Globus pallidus (tissue), 1 donor: ENCODE measurements at regions not wholly inside any gene's neighbourhood (a gene's known extent, or its start where the extent isn't known, plus 50 kb on each side); places are given as distances from the start of the nearest gene placed in this dataset.
A peak's percentile ranks its signal among the peaks of the same experiment; 100 is the strongest.
"Not testable (repeated sequence)": the region's sequence is repeated elsewhere in the genome, so short reads cannot be mapped to it uniquely, and the experiment has no call there.

Experiments used
- DNase-seq: peaks from one replicate; pipeline ENCODE4 v3.0.0-alpha.2; 2015; ENCODE audit warnings: low spot score

- no peak for DNase-seq
Observed at GRCh38 chr14:59116984-59117415, 71.5 kb upstream of the DAAM1 start.

- no peak for DNase-seq
Observed at GRCh38 chr14:59117754-59118528, 70.5 kb upstream of the DAAM1 start.

- no peak for DNase-seq
Observed at GRCh38 chr14:59120921-59121320, 67.5 kb upstream of the DAAM1 start.

DNA sequence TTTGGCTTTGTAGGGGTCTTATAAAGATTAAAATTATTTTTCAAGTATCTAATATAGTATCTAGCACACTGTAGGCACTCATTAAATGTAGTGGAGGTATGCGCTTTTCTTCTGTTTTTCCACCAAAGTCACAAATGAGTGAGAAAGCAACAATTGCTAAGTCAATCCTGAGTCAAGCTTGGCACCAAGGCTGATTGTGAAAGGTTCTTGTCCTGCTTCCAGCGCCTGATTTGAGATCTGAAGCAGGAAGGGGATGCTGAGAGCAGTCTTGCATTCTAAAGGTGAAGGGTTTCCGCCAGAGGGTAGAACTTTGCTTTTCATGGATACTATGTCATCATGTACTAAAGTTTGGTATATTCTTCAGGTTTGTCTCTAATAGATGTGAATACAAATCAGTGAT, 64.9 kb upstream of the DAAM1 start:
- no peak for DNase-seq

DNA sequence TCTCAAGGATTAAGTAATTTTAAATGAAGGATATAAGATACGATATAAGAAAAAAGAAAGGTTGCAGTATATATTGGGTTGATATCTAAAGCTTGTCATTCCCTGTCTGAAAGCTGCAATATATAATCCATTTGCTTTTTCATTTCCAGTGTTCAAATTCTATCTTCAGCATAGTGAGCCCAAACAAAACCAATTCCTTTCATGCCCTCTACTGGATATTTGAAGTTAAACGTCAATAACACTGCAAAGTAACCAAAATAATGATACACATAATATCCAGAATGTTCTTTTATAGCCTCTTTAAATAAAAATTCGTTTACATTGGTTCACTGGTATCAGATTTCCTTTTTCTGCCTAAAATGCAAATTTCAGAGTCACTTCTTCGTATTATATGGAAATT, 64.5 kb upstream of the DAAM1 start:
- peak; percentile 9 for DNase-seq

DNA sequence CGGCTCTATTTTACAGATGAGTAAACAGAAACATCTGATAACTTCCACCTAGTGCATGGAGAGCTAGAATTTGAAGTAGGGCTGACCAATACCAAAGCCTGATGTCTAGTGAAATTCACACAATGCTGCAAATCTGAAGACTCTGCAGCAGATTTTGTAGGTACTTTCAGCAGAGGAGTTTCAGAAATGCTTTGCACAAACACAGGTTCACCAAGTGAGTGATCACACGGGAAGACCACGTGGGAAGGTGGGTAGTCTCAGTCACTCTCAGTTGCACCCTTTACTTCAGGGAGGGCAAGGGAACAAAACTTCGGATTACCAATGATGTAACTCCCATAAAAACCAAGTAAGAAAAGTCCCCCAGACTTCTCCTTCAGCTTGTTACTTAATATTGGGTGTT, 63.3 kb upstream of the DAAM1 start:
- DNase-seq = no peak

DNA sequence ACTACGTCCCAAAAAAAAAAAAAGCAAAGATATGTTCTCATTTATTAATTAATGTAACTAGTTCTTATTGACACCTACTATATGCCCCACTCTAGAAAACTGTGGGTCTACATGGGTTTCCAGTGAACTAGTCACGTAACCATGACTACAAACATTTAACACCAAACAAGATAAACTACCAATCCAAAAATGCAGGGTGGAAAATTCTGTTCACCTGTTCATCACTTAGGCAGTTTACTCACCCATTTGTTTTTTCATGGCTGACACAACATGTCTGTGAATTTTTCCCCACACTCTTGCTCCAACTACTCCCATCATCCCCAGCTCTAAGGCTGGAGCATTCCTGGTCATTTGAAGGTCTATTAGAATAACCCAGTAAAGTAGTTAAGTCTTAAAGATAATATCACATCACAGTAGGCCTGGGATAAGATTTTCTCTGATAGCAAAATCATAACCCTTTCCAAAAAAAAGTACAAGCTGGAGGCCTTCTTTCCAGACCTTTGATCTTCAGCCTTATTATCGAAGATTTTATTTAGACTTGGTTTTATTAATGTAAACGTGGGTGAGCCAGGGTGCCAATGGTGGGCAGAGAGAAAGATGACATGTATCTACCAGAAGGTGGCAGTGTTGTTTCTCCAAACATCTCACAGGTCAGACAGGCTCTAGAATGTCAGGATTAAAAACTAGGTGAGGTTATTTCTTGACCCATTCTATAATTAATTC, 61.6 kb upstream of the DAAM1 start:
- peak; percentile 51 for DNase-seq

- no peak for DNase-seq
Observed at GRCh38 chr14:59127437-59127732, 61.1 kb upstream of the DAAM1 start.

DNA sequence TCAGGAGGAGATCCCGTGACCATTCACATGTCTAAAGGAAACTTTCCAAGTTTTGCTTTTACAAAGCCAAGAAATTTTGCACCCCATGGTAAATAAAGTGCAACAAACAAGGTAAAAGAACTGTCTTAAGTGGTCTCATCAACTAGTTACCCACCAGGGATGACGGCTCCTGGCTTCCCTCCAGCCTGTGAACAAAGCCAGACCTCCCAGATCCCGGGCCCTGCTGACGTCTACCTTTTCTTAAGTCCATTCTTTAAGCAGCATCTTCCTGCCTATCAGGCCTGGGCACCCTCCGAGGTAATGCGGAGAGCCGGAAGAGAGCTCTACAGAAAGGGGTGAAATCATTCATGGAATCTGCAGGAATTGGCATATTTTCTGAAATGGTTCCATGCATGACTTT, 58.0 kb upstream of the DAAM1 start:
- DNase-seq = no peak

DNA sequence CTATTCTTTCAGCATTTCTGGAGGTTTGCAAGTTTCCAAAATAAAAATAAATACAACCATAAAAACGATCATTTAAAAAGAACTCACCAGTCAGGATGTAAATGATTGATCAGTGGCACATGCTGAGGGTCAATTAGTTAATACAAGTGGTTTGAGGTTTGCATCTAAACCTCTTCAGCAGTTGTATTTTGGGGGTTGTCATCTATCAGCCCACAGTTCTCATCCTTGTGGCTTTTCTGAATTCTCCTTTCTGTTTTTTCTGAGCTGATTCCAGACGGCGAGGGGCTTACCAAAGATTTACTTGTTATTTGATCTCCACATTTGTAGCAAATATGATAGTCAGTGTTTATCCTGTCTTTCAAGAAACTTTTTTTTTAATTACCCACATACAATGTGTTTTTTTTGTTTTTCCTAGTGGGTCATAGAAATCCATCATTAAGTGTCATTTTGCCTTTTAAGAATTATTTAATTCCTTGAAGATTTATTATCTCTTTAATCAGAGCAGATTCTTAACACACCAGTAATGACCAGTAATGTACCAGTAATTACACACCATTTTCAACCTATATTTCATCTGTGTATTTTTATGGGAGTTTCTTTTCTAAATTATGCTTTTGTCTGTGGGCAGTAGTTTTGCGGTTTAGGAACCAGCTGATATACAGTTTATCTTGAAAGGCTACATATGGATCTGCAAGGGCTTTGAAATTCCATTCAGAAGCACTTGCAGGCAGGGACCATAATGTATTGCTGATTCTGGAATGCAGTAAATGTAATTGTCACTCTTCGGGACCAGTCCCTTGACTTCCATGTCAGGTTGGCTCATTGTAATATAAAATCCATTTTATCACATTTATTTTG, 56.3 kb upstream of the DAAM1 start:
- no peak for DNase-seq

DNA sequence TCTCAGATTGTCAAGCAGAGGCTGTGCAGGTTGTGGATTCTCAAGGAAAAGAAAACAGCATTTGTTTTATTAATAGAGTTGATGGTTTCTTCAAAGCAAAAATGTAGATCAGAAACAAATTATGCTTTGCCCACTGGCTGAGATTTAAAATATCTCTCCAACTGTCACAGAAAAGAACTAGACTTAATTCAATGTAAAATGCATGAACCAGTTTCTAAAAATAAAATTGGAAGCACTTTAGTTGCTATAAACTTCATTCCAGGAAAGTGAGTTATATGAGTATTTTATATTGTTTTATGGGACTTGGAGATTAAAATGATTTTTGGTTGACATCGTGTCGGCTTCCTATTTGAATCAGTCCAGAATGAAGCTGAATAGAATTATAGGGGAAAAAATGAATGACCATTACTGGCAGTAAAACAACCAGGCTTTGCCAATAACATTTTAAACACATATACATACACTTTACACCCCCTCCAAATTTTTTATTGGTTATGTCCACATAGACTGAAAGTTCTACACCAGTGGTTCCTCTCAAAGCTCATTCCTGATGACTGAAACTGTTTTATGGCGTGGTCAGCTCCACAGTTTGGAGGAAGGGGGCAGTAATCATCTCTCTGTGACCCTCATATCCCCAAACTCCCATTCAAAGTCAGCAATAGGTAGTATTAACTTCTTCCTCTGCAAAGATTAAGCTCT, 55.5 kb upstream of the DAAM1 start:
- DNase-seq = no peak

- DNase-seq = no peak
Observed at GRCh38 chr14:59133709-59134108, 54.8 kb upstream of the DAAM1 start.

DNA sequence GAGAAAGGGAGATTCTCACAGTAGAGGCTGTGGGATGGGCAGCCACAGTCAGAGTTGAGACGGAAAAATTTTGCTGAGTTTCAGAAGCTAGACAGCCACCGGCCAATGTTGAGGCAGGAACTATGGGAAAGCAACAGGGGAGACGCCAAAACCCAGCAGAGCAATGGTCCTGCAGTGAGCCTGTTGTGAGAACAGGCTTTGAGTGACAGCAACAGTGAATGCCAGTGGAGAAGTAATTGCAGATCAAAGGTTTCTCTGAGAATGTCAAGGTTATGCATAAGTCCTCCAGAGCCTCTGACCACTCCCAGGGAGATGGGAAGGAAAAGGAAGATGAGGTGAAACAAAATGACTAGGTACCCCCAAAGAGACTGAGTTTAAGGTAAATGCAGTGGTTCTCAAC, 54.2 kb upstream of the DAAM1 start:
- no peak for DNase-seq

GRCh38 chr14:59137256-59137655, 51.2 kb upstream of the DAAM1 start:
- DNase-seq = no peak

- DNase-seq = not testable (repeated sequence)
Observed at GRCh38 chr14:59138576-59138975, 49.9 kb upstream of the DAAM1 start.
